K562 (cell line): ENCODE measurements at regions not wholly inside any gene's neighbourhood (a gene's known extent, or its start where the extent isn't known, plus 50 kb on each side); places are given as distances from the start of the nearest gene placed in this dataset.

ENCODE experiments used
- CHCHD3 ChIP-seq: fragments of 250-450 bp; sonication (Bioruptor Pico); IDR thresholded peaks from 2 replicates; pipeline ENCODE4 v2.1.2; 2022; ENCODE audit warnings: mild to moderate bottlenecking
- DIDO1 ChIP-seq: fragments of 450-650 bp; IDR thresholded peaks from 2 replicates; pipeline ENCODE4 v1.6.1; 2016; ENCODE audit warnings: low read depth, missing biosample characterization, missing genetic modification characterization
- ESRRA ChIP-seq: fragments of 450-650 bp; IDR thresholded peaks from 2 replicates; pipeline ENCODE4 v1.6.1; 2014; ENCODE audit warnings: low read depth, mild to moderate bottlenecking, moderate library complexity, borderline replicate concordance
- FOXJ3 ChIP-seq: sonication (generic); formaldehyde crosslinking; IDR thresholded peaks from 2 replicates; pipeline ENCODE4 v1.4.0; 2020; ENCODE audit warnings: mild to moderate bottlenecking, missing genetic modification reagents
- HOXB6 ChIP-seq: fragments of 250-450 bp; sonication (Bioruptor Pico); IDR thresholded peaks from 2 replicates; pipeline ENCODE4 v1.5.1; 2022; ENCODE audit warnings: mild to moderate bottlenecking, borderline replicate concordance
- MAFF ChIP-seq: IDR thresholded peaks from 2 replicates; pipeline ENCODE4 v1.6.1; 2012; ENCODE audit warnings: low read length, improper control_type of control experiment
- NRF1 ChIP-seq, 2 experiments: fragments of 450-650 bp; IDR thresholded peaks in 1 of 2; conservative IDR thresholded peaks in 1 of 2; 2 replicates each; pipeline ENCODE4 v1.6.1; 2014; ENCODE audit warnings: mild to moderate bottlenecking in 2 of 2
- SRSF1 ChIP-seq: fragments of 200-400 bp; formaldehyde crosslinking; IDR thresholded peaks from 2 replicates; pipeline ENCODE4 v1.6.1; 2017; ENCODE audit warnings: mild to moderate bottlenecking, low read depth, low read length, moderate library complexity
- TAF1 ChIP-seq: IDR thresholded peaks from 2 replicates; pipeline ENCODE4 v1.6.1; 2011; ENCODE audit warnings: mild to moderate bottlenecking, low read length, moderate library complexity; ENCODE audit not compliant: insufficient read depth, control insufficient read depth, severe bottlenecking; ENCODE audit errors: extremely low read depth
- TFAP4 ChIP-seq: sonication (generic); formaldehyde crosslinking; IDR thresholded peaks from 2 replicates; pipeline ENCODE4 v1.8.0; 2022; ENCODE audit warnings: missing genetic modification reagents, mild to moderate bottlenecking, moderate library complexity, borderline replicate concordance
- USF1 ChIP-seq: sonication (generic); formaldehyde crosslinking; IDR thresholded peaks from 2 replicates; pipeline ENCODE4 v1.9.0; 2022; ENCODE audit warnings: mild to moderate bottlenecking, missing genetic modification reagents
- ZNF512 ChIP-seq: IDR thresholded peaks from 2 replicates; pipeline ENCODE4 v1.6.1; 2016; ENCODE audit warnings: missing genetic modification characterization, missing compliant biosample characterization

DNA sequence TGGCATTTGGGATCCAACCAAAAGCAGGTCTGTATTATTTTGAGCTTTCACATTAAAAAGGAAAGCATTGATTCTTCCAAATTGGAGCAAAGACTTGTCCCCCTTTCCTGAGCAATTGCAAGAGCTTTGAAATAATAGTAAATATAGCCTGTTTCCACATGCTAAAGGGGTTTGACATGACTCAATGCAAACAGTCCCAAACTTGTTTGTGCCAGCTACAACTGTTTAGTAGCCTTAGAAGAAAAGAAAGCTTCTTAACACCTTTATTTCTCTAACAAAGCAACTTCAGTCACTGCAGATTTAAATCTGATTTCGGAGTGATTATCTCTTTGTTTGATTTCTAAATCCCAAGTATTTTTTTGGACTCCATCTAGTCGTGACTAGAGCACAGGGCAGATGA, 180.2 kb downstream of the SEMA6D start:
- TF ChIP-seq TFAP4 (CRISPR knock-in tag) (no peak), USF1 (CRISPR knock-in tag) (no peak), HOXB6 (CRISPR knock-in tag) (no peak), ESRRA (no peak), FOXJ3 (CRISPR knock-in tag) (no peak), TAF1 (no peak), ZNF512 (no peak), NRF1 (conservative IDR thresholded peaks at IDR 0.05 in 1 of 2, IDR thresholded peaks at IDR 0.05 in 1 of 2) (no peak), MAFF (no peak), CHCHD3 (CRISPR knock-in tag) (no peak), DIDO1 (no peak), SRSF1 (no peak)
